Ascending aorta (tissue), 2 donors: ENCODE measurements at regions not wholly inside any gene's neighbourhood (a gene's known extent, or its start where the extent isn't known, plus 50 kb on each side); places are given as distances from the start of the nearest gene placed in this dataset.

ENCODE experiments used
- DNase-seq, 2 donors: peaks; one replicate each; pipeline ENCODE4 v3.0.0-alpha.2; 2019; ENCODE audit warnings: low spot score in 2 of 2
- H3K27ac ChIP-seq, 2 donors: fragments of 200-600 bp; sonication (generic); one replicate each; pipeline ENCODE4 v1.5.1; 2016 to 2017; ENCODE audit warnings: mild to moderate bottlenecking in 1 of 2
- H3K27me3 ChIP-seq: fragments of 200-600 bp; sonication (generic); one replicate; pipeline ENCODE4 v1.5.1; 2017
- H3K36me3 ChIP-seq, 2 donors: fragments of 200-600 bp; sonication (generic); one replicate each; pipeline ENCODE4 v1.5.1; 2016
- H3K4me1 ChIP-seq, 2 donors: fragments of 200-600 bp; sonication (generic); one replicate each; pipeline ENCODE4 v1.5.1; 2016 to 2017; ENCODE audit warnings: mild to moderate bottlenecking in 1 of 2
- H3K4me3 ChIP-seq, 2 donors: fragments of 200-600 bp; sonication (generic); one replicate each; pipeline ENCODE4 v1.5.1; 2016 to 2017; ENCODE audit warnings: mild to moderate bottlenecking in 1 of 2
- H3K9me3 ChIP-seq, 2 donors: fragments of 200-600 bp; sonication (generic); one replicate each; pipeline ENCODE4 v1.5.1; 2016
- CTCF ChIP-seq, 3 experiments: fragments of 200-600 bp in 2 of 3; fragments of 450-650 bp in 1 of 3; sonication (generic) in 2 of 3; IDR thresholded peaks; one replicate each; pipeline ENCODE4 v1.5.1; 2016 to 2019; ENCODE audit warnings: antibody characterized with exemption in 3 of 3, mild to moderate bottlenecking in 1 of 3, moderate library complexity in 1 of 3
- intact Hi-C: fragments of 100-400 bp; cut with DNase I; formaldehyde crosslinking; loops from one replicate; pipeline ENCODE4 v1.15.1; 2023

DNA sequence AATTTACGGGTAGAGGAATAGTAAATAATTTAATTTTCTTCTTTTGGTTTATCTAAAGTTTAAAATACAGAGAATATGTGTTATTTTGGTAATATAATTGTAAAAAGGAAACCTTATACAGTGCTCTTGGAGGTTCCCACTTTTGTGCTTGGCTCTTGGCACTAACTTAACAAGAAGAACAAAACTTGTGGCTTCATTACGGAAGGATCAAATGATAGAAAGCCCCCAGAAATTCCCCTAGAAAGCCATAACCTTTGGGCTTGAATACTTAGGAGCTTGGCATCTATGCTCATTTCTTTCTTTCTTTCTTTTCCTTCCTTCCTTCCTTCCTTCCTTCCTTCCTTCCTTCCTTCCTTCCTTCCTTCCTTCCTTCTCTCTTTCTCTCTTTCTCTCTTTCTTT is 197.5 kb downstream of the SOX2 start:
- H3K27ac ChIP-seq = no peak overlapping the region
- no peaks in the 10 kb centered on the region for H3K36me3 ChIP-seq
- H3K4me1 ChIP-seq = no peaks in the 10 kb centered on the region
- H3K27me3 ChIP-seq = no peaks in the 10 kb centered on the region
- H3K4me3 ChIP-seq = no peak overlapping the region
- intact Hi-C loops = no loop called here
- DNase-seq = no peak
- no peak for TF ChIP-seq CTCF (IDR thresholded peaks at IDR 0.05)
- no peaks in the 10 kb centered on the region for H3K9me3 ChIP-seq

DNA sequence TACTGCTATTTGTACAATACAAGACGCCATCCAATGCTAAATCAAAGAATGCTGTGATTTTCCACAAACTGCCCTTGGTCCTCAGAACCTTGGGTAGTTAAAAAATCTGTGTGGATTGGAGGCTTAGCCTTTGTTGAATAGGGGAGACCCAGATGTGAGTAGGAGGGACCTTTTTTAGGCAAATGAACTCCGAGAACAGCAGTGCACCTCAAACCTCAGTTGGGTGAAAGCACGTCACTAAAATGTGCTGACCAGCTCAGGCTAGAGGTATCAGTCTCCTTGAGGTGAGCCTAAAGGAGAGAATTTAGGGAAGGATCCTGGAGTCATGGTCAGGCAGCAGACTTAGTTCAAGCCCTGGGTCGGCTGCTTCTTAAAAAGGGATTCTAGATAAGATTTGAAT is 200.7 kb downstream of the SOX2 start:
- H3K27me3 ChIP-seq = no peaks in the 10 kb centered on the region
- H3K27ac ChIP-seq = no peak overlapping the region
- no peak for TF ChIP-seq CTCF (IDR thresholded peaks at IDR 0.05)
- H3K9me3 ChIP-seq = no peaks in the 10 kb centered on the region
- no peak overlapping the region for H3K4me3 ChIP-seq
- no peaks in the 10 kb centered on the region for H3K36me3 ChIP-seq
- H3K4me1 ChIP-seq = no peaks in the 10 kb centered on the region
- DNase-seq = no peak
- intact Hi-C loops = no loop called here

- no peak overlapping the region for H3K27ac ChIP-seq
- no peak for DNase-seq
- no peaks in the 10 kb centered on the region for H3K4me1 ChIP-seq
- TF ChIP-seq CTCF (IDR thresholded peaks at IDR 0.05) = no peak
- no peak overlapping the region for H3K4me3 ChIP-seq
- intact Hi-C loops = no loop called here
- no peaks in the 10 kb centered on the region for H3K9me3 ChIP-seq
- H3K27me3 ChIP-seq = no peaks in the 10 kb centered on the region
- no peaks in the 10 kb centered on the region for H3K36me3 ChIP-seq
These were observed 201.5 kb downstream of the SOX2 start for GRCh38 chr3:181913254-181913653.

GRCh38 chr3:181915551-181915950 is 203.8 kb downstream of the SOX2 start:
- intact Hi-C loops = no loop called here
- Histone ChIP-seq H3K9me3 (no peaks in the 10 kb centered on the region), H3K27me3 (no peaks in the 10 kb centered on the region), H3K4me3 (no peak overlapping the region), H3K36me3 (no peaks in the 10 kb centered on the region), H3K4me1 (no peaks in the 10 kb centered on the region), H3K27ac (no peak overlapping the region)
- TF ChIP-seq CTCF (IDR thresholded peaks at IDR 0.05) = no peak
- no peak for DNase-seq

DNA sequence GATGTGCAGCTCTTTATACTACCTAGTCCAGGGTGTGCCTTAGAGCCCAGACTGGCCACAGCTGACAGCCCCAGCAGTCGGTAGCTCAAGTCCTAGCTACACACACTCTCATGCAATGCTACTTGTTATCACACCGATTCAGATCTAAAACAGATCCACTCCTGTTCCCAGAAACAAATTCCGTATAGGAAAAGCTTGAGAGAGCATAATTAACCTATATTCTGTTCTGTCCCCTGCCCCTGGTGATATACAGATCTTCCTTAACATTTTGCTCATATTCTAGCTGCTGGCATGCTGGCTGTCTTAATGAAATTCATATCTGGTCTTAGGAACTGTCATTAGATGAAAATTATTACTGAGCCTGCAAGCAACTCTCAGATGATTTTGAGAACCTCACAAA is 204.3 kb downstream of the SOX2 start:
- Histone ChIP-seq H3K27ac (no peak overlapping the region), H3K9me3 (no peaks in the 10 kb centered on the region), H3K4me1 (no peaks in the 10 kb centered on the region), H3K36me3 (no peaks in the 10 kb centered on the region), H3K4me3 (no peak overlapping the region), H3K27me3 (no peaks in the 10 kb centered on the region)
- TF ChIP-seq CTCF (IDR thresholded peaks at IDR 0.05) = no peak
- DNase-seq = no peak
- intact Hi-C loops = no loop called here

DNA sequence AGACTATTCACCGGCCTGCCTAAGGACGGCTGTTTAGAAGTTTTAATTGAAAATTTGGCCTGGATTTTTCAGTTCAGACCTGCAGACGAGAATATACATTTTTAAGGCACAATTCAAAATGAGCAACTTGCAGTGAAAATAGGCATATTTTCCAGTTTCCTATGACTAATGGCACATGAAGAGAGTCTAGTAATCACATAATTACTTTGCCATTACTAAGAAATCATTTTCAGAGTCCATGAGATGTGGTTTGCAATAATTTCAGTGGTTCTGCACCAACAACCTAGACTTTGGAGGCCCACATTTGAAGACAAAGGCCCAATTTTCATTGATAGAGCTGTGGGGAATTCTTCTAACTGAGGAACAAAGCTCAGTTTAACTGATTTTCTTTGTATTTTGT is 205.3 kb downstream of the SOX2 start:
- intact Hi-C loops = no loop called here
- no peak for TF ChIP-seq CTCF (IDR thresholded peaks at IDR 0.05)
- Histone ChIP-seq H3K27me3 (no peaks in the 10 kb centered on the region), H3K4me1 (no peaks in the 10 kb centered on the region), H3K36me3 (no peaks in the 10 kb centered on the region), H3K4me3 (no peak overlapping the region), H3K9me3 (no peaks in the 10 kb centered on the region), H3K27ac (no peak overlapping the region)
- DNase-seq = no peak
